ENCODE measurements at regions not wholly inside any gene's neighbourhood (a gene's known extent, or its start where the extent isn't known, plus 50 kb on each side); places are given as distances from the start of the nearest gene placed in this dataset.

DNA sequence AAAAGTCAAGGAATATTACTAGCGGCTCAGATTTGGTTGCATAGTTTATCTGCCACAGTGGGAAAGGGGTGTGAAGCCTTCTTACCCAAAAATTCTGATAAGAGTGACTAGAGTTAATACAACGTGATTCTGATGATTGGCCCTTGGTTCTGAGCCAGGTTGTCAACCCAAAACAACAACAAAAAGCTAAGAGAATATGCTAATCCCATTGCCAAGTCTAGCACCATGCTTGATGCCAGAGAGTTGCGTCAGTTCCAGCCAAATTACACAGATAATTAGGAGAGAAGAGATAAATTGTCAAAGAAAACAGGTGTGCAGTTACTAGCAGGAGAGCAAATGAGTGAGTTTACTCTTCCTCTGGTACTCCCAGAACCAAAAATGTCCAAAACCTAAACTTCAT, 287.4 kb upstream of the AGA start:
- WGBS (ENCODE audit: insufficient coverage), result no CpG with 5 or more reads among the region's 3 CpGs
- Mint-ChIP-seq H3K27me3 (ENCODE audit: low read depth in 3 of 3) (no peaks in the 10 kb centered on the region), H3K36me3 (no peaks in the 10 kb centered on the region), H3K27ac (no peak overlapping the region), H3K4me3 (no peak overlapping the region), H3K9me3 (peaks cover 0 to 10% (median 5%) of the 10 kb centered on the region in 7 donors), H3K4me1 (no peaks in the 10 kb centered on the region)
- H4K20me1 ChIP-seq (ENCODE audit: insufficient read depth, low read length), result no peaks in the 10 kb centered on the region
- H3K9me3 ChIP-seq (replicated peaks in 1 of 2; ENCODE audit: control insufficient read depth in 1 of 2, insufficient read depth in 1 of 2, low read length in 2 of 2), result peaks cover 6 to 7% of the 10 kb centered on the region in 2 donors
- H3K27me3 ChIP-seq (ENCODE audit: control insufficient read depth in 2 of 2, insufficient read depth in 2 of 2, low read length in 2 of 2), result no peaks in the 10 kb centered on the region
- no peaks in the 10 kb centered on the region for H3K79me2 ChIP-seq (ENCODE audit: insufficient read depth, low read length)
- H3K9ac ChIP-seq (ENCODE audit: insufficient read depth, low read length, poor library complexity, severe bottlenecking), result no peak overlapping the region
- intact Hi-C loops (cut with micrococcal nuclease), result no loop called here
- no peak overlapping the region for H3K4me3 ChIP-seq (replicated peaks in 1 of 3; ENCODE audit: low read depth in 2 of 3, low read length in 3 of 3)
- H3K4me1 ChIP-seq (ENCODE audit: control insufficient read depth in 1 of 2, insufficient read depth in 2 of 2, low read length in 2 of 2), result no peaks in the 10 kb centered on the region
- no peak overlapping the region for H2AFZ ChIP-seq (ENCODE audit: insufficient read depth, low read depth, low read length, poor library complexity, severe bottlenecking)
- no peaks in the 10 kb centered on the region for H3K36me3 ChIP-seq (replicated peaks in 1 of 2; ENCODE audit: control insufficient read depth in 1 of 2, insufficient read depth in 2 of 2, low read length in 2 of 2)
- no peak overlapping the region for H3K27ac ChIP-seq (ENCODE audit: low read depth in 1 of 2, low read length in 2 of 2)
- TF ChIP-seq, protein P1, sequence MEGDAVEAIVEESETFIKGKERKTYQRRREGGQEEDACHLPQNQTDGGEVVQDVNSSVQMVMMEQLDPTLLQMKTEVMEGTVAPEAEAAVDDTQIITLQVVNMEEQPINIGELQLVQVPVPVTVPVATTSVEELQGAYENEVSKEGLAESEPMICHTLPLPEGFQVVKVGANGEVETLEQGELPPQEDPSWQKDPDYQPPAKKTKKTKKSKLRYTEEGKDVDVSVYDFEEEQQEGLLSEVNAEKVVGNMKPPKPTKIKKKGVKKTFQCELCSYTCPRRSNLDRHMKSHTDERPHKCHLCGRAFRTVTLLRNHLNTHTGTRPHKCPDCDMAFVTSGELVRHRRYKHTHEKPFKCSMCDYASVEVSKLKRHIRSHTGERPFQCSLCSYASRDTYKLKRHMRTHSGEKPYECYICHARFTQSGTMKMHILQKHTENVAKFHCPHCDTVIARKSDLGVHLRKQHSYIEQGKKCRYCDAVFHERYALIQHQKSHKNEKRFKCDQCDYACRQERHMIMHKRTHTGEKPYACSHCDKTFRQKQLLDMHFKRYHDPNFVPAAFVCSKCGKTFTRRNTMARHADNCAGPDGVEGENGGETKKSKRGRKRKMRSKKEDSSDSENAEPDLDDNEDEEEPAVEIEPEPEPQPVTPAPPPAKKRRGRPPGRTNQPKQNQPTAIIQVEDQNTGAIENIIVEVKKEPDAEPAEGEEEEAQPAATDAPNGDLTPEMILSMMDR (IDR thresholded peaks at IDR 0.05), result no peak
- no peak overlapping the region for H3K4me2 ChIP-seq (replicated peaks; ENCODE audit: extremely low read depth, low read length, poor library complexity, severe bottlenecking)
- no peak for DNase-seq

DNA sequence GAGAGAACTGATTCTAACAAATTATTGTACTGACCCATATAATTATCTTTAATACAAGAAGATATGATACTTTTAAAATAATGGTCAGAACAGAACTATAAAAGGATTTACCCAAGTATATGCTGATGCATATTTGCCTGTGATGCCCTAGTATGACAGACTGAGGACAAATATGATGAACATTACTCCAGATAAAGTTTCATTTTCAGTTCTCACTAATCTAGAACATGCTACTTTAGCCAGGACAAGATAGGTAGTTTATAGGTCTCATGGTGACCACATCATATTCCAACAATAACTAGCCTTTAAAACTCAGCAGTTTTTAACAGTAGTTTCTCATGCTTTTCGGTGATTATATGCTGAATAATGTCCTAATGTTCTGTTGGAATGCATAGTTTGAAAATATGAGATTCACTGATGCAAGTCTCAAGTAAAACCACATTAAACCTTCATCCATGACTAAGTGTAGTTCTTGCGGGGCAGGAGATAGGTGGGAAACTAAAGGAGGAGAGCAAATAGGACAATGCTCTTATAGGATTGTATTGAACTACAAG, 295.2 kb upstream of the AGA start:
- DNase-seq, result no peak
- Mint-ChIP-seq H3K27me3 (ENCODE audit: low read depth in 3 of 3) (no peaks in the 10 kb centered on the region), H3K4me3 (no peak overlapping the region), H3K4me1 (no peaks in the 10 kb centered on the region), H3K9me3 (peaks cover 0 to 5% (median 0%) of the 10 kb centered on the region in 7 donors), H3K27ac (no peak overlapping the region), H3K36me3 (no peaks in the 10 kb centered on the region)
- H3K79me2 ChIP-seq (ENCODE audit: insufficient read depth, low read length), result no peaks in the 10 kb centered on the region
- H2AFZ ChIP-seq (ENCODE audit: insufficient read depth, low read depth, low read length, poor library complexity, severe bottlenecking), result no peak overlapping the region
- H3K36me3 ChIP-seq (replicated peaks in 1 of 2; ENCODE audit: control insufficient read depth in 1 of 2, insufficient read depth in 2 of 2, low read length in 2 of 2), result no peaks in the 10 kb centered on the region
- WGBS (ENCODE audit: insufficient coverage), result no CpG with 5 or more reads among the region's 2 CpGs
- H4K20me1 ChIP-seq (ENCODE audit: insufficient read depth, low read length), result no peaks in the 10 kb centered on the region
- no peaks in the 10 kb centered on the region for H3K27me3 ChIP-seq (ENCODE audit: control insufficient read depth in 2 of 2, insufficient read depth in 2 of 2, low read length in 2 of 2)
- H3K27ac ChIP-seq (ENCODE audit: low read depth in 1 of 2, low read length in 2 of 2), result no peak overlapping the region
- H3K4me3 ChIP-seq (replicated peaks in 1 of 3; ENCODE audit: low read depth in 2 of 3, low read length in 3 of 3), result no peak overlapping the region
- H3K4me2 ChIP-seq (replicated peaks; ENCODE audit: extremely low read depth, low read length, poor library complexity, severe bottlenecking), result no peak overlapping the region
- H3K9ac ChIP-seq (ENCODE audit: insufficient read depth, low read length, poor library complexity, severe bottlenecking), result no peak overlapping the region
- intact Hi-C loops (cut with micrococcal nuclease), result no loop called here
- TF ChIP-seq, protein P1 (IDR thresholded peaks at IDR 0.05), result no peak
- no peaks in the 10 kb centered on the region for H3K4me1 ChIP-seq (ENCODE audit: control insufficient read depth in 1 of 2, insufficient read depth in 2 of 2, low read length in 2 of 2)
- no peaks in the 10 kb centered on the region for H3K9me3 ChIP-seq (replicated peaks in 1 of 2; ENCODE audit: control insufficient read depth in 1 of 2, insufficient read depth in 1 of 2, low read length in 2 of 2)

Data from CD14-positive monocyte (primary cell).